Mammary epithelial cell (primary cell): ENCODE measurements at regions not wholly inside any gene's neighbourhood (a gene's known extent, or its start where the extent isn't known, plus 50 kb on each side); places are given as distances from the start of the nearest gene placed in this dataset.

Experiments
- CTCF ChIP-seq, 2 donors: IDR thresholded peaks in 1 of 2; conservative IDR thresholded peaks in 1 of 2; 2 replicates each; pipeline ENCODE4 v1.5.1; 2011 to 2012; ENCODE audit warnings: inconsistent platforms in 2 of 2, low read length in 2 of 2, mild to moderate bottlenecking in 2 of 2, control low read depth in 1 of 2, low read depth in 1 of 2; ENCODE audit not compliant: insufficient read depth in 1 of 2; ENCODE audit errors: extremely low read depth in 1 of 2
- EZH2 ChIP-seq: IDR thresholded peaks from 2 replicates; pipeline ENCODE4 v1.6.1; 2012; ENCODE audit warnings: low read length, inconsistent platforms, borderline replicate concordance

DNA sequence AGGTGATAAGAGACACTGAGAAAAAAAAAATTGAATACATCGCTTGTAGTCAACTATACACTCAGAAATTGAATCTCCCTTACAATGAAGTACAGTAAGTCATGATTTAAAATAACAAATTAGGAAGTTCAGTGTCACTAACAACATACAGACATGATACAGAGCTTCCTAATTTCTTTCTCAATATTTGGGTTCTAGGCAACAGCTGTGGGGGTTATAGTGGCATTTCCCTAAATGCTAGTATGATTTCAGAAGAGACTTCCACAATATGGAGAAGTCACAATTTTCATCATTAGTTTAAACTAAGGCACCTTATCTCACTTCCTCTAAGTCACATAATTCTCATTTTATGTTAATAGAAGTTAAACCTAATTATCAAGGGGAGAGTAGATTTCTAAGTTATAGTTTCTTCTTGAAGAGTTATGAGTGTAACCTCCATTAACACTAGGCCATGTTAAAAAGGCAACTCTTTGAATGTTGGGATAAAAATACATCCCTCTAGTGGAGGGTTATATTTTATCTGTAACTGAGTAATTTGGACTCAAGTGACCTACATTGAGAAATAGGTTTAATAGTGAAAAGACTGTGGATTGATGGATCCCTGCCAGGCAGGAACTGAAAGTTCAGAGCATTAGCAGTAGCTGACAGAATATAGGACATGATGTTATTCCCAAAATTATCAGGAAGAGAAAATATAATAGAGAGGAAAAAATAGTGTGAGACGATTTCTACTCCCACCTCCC is 286.0 kb upstream of the SUCLG2 start:
- no peak for TF ChIP-seq CTCF (conservative IDR thresholded peaks at IDR 0.05 in 1 of 2, IDR thresholded peaks at IDR 0.05 in 1 of 2; ENCODE audit: extremely low read depth in 1 of 2, insufficient read depth in 1 of 2, low read depth in 1 of 2, low read length in 2 of 2)
- TF ChIP-seq EZH2, result no peak
